Pulmonary artery endothelial cell (primary cell): ENCODE measurements at regions not wholly inside any gene's neighbourhood (a gene's known extent, or its start where the extent isn't known, plus 50 kb on each side); places are given as distances from the start of the nearest gene placed in this dataset.
"Not testable (repeated sequence)": the region's sequence is repeated elsewhere in the genome, so short reads cannot be mapped to it uniquely, and the experiment has no call there.

ENCODE experiments used
- DNase-seq: peaks from one replicate; pipeline ENCODE4 v3.0.0-alpha.2; 2011; ENCODE audit warnings: low read depth, low spot score

- DNase-seq: not testable (repeated sequence)
Measured at GRCh38 chr4:137405833-137406232, 126.5 kb downstream of the PCDH18 start.

DNA sequence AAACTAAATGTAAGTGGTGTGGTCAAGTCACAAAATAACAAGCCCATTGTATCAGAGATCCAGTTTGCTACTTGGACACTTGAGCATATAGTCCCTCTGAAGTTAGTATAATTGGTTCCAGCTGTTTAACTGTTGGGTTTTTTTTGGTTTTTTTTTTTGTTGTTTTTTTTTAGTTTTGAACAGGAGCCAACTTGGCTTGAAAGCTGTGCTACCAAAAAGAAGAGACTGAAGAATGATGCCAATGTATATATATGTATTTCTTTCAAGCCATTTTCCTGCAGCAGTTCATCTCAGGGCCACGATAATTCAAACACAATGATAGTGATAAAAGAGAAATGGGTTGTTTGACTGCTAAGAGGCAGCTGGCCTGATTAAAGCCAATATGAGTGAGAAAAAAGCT lies 138.3 kb downstream of the PCDH18 start:
- no peak for DNase-seq

DNA sequence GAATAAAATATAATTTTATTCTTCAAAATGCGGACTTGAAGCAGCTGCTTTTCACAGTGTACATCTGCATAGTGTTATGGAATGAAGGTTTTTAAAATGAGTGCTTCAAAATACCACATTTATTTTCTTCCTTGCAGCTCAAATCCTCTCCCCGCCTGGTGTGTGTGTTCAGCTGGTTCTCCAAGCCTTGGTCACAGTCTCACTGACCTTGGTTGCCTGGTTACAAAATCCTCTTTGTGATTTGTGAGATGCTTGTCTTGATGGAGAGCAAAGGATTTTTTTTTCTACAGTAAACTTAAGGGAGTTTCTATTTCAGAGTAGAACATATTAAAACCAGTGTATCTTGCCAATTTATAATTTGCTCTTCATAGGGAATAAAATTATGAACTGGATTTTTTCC lies 139.2 kb downstream of the PCDH18 start:
- DNase-seq: no peak

DNA sequence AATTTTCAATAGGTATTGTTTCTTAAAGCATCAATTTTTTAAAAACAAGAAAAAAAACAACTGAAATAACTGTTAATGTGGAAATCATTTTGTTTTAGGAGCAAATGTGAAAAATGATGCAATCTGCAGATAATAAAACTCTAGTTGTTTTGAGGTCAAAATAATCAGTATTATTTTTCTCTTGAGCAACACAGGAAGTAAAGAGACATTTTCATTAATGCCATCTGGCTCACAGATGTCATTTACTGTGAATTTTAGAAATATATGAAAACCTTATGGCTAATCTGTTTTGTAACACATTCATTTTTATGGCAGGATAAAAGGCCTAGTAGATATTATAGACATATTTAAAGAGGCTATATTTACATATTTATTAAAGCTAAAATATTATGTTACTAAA lies 141.6 kb downstream of the PCDH18 start:
- DNase-seq: no peak

DNA sequence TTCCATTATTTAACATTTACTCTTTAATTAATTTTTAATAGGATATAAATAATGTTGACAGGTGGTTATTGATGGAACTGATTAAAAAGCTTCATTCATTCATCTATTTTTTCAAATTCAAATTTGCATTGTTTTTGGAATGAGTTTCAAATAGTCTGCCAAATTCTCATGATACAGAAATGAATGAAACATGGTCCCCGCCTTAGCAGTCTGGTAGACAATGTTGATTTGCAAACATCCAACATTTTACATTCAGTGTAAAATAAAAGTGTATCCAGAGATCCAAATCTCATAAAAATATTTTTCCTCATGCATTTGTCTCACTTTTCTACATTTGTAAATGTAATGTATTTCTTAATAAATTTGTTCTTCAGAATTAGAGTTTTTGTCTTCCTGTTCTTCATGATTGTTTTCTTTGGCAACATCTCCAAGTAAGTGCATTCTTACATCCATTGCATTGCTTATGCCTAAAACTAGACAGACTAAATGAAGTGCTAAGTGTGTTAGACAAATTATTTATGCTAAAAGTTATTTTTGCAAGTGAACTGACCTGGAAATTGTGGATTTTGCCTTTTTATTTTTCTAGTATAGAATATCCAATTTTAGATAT lies 142.3 kb downstream of the PCDH18 start:
- no peak for DNase-seq

DNA sequence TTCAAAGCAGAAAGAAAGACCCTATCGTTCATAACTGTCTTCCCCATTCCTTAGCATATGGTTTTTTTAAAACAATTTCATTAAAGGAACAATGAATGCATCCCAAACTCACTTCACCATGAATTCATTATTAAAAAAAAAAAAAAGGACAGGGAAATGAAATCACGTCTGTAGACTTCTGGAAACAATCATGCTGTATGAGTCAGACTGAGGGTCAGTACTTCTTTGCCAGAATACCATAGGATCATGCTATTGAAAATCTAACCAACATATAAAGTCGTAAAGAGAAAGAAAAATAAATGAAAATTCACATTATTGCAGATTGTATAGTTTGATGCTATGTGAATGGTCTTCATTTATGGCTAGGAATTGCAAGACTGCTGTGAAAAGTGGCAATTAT lies 144.4 kb downstream of the PCDH18 start:
- no peak for DNase-seq

DNA sequence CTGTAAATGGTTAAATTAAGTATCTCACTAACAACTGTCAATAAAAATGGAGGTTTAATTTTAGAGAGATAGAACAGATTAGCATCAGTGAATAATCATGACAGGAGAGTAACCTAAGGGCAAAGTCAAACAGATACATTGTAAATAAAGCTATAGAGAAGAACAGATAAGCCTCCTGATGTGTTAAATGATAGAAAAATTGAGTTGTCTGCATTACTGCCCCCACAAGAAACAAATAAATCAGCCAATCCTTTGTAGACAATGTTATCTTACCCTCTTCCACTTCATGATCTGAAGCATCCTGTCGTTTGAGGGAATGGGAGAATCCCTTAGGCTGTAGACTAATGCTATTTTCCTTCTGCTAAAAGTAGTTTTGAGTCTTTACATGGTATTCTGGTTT lies 147.8 kb downstream of the PCDH18 start:
- no peak for DNase-seq

GRCh38 chr4:137378821-137379220 lies 153.5 kb downstream of the PCDH18 start:
- DNase-seq: no peak

DNA sequence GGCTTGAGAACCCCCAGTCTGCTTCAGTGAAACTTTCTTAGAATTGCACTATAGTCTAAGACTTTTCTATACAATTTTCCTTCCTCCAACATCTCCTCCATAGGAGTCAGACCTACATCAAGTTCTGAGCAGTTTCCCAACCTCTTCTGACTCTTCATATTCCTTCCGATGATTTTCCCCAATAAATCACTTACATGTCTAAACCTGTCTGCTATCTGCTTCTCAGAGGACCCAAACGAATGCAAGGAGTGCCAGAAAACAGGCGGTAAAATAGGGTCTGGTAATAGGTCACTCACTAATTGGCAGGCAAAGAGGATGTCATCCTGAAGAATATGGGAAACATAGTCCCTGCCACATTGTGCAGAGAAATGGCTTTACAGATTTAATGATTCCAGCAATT lies 153.9 kb downstream of the PCDH18 start:
- DNase-seq: no peak

GRCh38 chr4:137376312-137376711 lies 156.0 kb downstream of the PCDH18 start:
- no peak for DNase-seq

- DNase-seq: no peak
Measured at GRCh38 chr4:137375111-137375850, 157.0 kb downstream of the PCDH18 start.

DNA sequence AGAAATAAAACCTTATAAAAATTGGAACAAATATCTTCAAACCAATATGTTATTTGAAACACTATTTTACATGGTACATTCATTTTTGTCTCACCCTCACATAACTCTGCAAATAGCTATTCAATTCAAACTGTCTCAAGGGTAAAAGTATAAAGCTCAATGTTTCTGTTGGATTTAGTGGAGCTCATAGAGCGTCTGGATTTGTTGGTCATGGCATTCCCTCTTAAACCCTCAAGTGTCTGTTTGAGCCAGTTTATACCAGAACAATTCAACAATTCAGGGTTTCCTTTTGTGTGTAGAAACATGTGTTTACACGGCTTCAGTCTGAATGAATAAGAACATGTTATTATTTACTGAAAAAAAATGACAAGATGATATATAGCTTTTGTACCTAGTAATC lies 161.6 kb downstream of the PCDH18 start:
- no peak for DNase-seq

- DNase-seq: no peak
Measured at GRCh38 chr4:137370206-137370633, 162.1 kb downstream of the PCDH18 start.

DNA sequence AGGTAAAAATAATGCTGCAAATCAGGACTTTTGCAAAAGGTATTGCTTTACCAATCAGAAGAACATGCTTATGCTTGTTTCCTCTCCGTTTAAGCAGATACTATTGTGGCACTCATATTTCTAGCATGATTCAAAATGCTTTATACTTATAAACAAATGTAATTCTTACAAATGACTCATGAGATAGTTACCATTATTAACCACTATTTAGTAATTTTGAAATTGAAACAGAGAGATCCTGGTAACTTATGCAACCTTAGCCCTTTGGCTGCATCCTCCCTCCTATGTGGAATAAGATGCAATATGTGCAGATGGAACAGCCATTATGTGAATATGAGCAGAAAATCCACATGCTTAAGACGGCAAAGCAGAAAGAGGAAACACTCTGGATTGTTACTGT lies 164.7 kb downstream of the PCDH18 start:
- no peak for DNase-seq

GRCh38 chr4:137363496-137363895 lies 168.8 kb downstream of the PCDH18 start:
- no peak for DNase-seq

- no peak for DNase-seq
Measured at GRCh38 chr4:137361756-137362470, 170.4 kb downstream of the PCDH18 start.

- no peak for DNase-seq
Measured at GRCh38 chr4:137360761-137361160, 171.5 kb downstream of the PCDH18 start.

- DNase-seq: no peak
Measured at GRCh38 chr4:137359691-137360315, 172.5 kb downstream of the PCDH18 start.

- DNase-seq: not testable (repeated sequence)
Measured at GRCh38 chr4:137354562-137354961, 177.7 kb downstream of the PCDH18 start.

GRCh38 chr4:137347371-137347770 lies 184.9 kb downstream of the PCDH18 start:
- DNase-seq: no peak

GRCh38 chr4:137345597-137345996 lies 186.7 kb downstream of the PCDH18 start:
- DNase-seq: no peak

- DNase-seq: no peak
Measured at GRCh38 chr4:137343221-137343620, 189.1 kb downstream of the PCDH18 start.
